Esophagus squamous epithelium (tissue), 4 donors: ENCODE measurements at regions not wholly inside any gene's neighbourhood (a gene's known extent, or its start where the extent isn't known, plus 50 kb on each side); places are given as distances from the start of the nearest gene placed in this dataset.

Experiments
- POLR2A ChIP-seq, 4 donors: fragments of 450-650 bp; IDR thresholded peaks; one replicate each; pipeline ENCODE4 v1.6.1; 2017; ENCODE audit warnings: antibody characterized with exemption in 4 of 4, mild to moderate bottlenecking in 4 of 4, moderate library complexity in 3 of 4
- TF ChIP-seq, protein P1 (sequence below), 6 experiments: fragments of 450-650 bp in 4 of 6; fragments of 200-600 bp in 2 of 6; sonication (generic) in 2 of 6; IDR thresholded peaks; one replicate each; pipeline ENCODE4 v1.5.1; 2016 to 2019; ENCODE audit warnings: antibody characterized with exemption in 6 of 6, mild to moderate bottlenecking in 4 of 6, moderate library complexity in 4 of 6

DNA sequence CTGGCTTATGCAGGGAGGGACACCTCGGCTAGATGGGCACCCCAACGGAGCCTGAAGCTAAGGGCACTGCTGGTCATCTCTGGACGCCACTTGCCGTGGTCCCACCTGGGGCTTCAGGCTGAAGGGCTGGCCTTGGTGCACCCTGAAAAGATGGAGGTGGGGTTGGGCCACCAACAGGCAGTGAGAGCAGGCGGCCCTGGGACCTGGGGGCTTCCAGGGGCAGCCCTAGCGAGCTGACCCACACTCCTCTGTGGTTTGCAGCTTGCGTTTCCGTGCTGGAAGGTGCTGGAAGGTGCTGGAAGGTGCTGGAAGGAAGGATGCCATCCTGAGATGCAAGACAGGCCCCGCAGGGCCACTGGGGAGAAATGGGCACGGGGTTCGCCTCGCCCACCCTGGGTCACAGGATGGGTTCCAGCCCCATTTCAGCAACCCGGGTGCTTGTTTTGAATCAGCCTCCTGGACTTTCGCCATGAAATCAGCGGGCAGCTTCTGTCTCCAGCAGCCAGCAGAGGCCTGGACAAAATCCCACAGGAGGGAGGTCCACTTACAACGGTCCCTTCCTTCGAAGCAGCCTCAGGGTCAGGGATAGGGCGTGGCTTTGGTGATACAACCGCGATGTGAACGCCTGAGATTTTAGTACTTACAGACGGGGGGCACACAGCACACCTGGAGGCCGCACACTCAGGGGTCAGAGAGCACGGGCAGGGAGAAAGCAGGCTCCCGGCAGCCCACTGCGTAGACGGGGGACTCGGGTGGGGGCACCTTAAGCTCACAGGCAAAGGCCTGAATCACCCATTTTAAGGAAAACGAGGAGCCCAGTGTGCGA is 303.1 kb upstream of the IRX4 start:
- TF ChIP-seq, protein P1, sequence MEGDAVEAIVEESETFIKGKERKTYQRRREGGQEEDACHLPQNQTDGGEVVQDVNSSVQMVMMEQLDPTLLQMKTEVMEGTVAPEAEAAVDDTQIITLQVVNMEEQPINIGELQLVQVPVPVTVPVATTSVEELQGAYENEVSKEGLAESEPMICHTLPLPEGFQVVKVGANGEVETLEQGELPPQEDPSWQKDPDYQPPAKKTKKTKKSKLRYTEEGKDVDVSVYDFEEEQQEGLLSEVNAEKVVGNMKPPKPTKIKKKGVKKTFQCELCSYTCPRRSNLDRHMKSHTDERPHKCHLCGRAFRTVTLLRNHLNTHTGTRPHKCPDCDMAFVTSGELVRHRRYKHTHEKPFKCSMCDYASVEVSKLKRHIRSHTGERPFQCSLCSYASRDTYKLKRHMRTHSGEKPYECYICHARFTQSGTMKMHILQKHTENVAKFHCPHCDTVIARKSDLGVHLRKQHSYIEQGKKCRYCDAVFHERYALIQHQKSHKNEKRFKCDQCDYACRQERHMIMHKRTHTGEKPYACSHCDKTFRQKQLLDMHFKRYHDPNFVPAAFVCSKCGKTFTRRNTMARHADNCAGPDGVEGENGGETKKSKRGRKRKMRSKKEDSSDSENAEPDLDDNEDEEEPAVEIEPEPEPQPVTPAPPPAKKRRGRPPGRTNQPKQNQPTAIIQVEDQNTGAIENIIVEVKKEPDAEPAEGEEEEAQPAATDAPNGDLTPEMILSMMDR (IDR thresholded peaks at IDR 0.05): no peak
- TF ChIP-seq POLR2A (IDR thresholded peaks at IDR 0.05): no peak
